ENCODE measurements at regions not wholly inside any gene's neighbourhood (a gene's known extent, or its start where the extent isn't known, plus 50 kb on each side); places are given as distances from the start of the nearest gene placed in this dataset.

- no peak for TF ChIP-seq CTCF (IDR thresholded peaks at IDR 0.05)
- TF ChIP-seq, protein P1, sequence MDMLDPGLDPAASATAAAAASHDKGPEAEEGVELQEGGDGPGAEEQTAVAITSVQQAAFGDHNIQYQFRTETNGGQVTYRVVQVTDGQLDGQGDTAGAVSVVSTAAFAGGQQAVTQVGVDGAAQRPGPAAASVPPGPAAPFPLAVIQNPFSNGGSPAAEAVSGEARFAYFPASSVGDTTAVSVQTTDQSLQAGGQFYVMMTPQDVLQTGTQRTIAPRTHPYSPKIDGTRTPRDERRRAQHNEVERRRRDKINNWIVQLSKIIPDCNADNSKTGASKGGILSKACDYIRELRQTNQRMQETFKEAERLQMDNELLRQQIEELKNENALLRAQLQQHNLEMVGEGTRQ (IDR thresholded peaks at IDR 0.05; ENCODE audit: borderline replicate concordance, low read depth, low read length) = no peak
- TF ChIP-seq FOSL2 (IDR thresholded peaks at IDR 0.05; ENCODE audit: borderline replicate concordance, low read depth) = no peak
- no peak for TF ChIP-seq EZH2phosphoT487 (IDR thresholded peaks at IDR 0.05; ENCODE audit: borderline replicate concordance, low read depth)
- TF ChIP-seq SMC3 (IDR thresholded peaks at IDR 0.05; ENCODE audit: low read depth, low read length) = no peak
These were observed 97.8 kb downstream of the CLDN1 start (continued) for GRCh38 chr3:190224456-190224855.

- Histone ChIP-seq H3K9me2 (no peaks in the 10 kb centered on the region), H3K27me3 (ENCODE audit: insufficient read depth) (no peaks in the 10 kb centered on the region), H4K20me1 (ENCODE audit: insufficient read depth) (no peaks in the 10 kb centered on the region), H3K9me3 (no peaks in the 10 kb centered on the region), H3K4me1 (ENCODE audit: control insufficient read depth in 1 of 2, insufficient read depth in 2 of 2, low read depth in 1 of 2, low read length in 1 of 2) (no peaks in the 10 kb centered on the region), H3K36me3 (replicated peaks in 1 of 2; ENCODE audit: control insufficient read depth in 1 of 2, insufficient read depth in 2 of 2, low read length in 1 of 2) (no peaks in the 10 kb centered on the region), H3K9ac (no peak overlapping the region), H2AFZ (ENCODE audit: low read depth) (no peak overlapping the region), H3K4me3 (ENCODE audit: low read depth in 2 of 2, low read length in 1 of 2) (no peak overlapping the region), H3K79me2 (ENCODE audit: insufficient read depth) (no peaks in the 10 kb centered on the region), H3K27ac (ENCODE audit: low read depth in 2 of 2, low read length in 1 of 2) (no peak overlapping the region), H3F3A (replicated peaks; ENCODE audit: insufficient read depth) (no peaks in the 10 kb centered on the region), H3K4me2 (no peak overlapping the region)
- ChIA-PET POLR2A (no interaction called here), CTCF (interaction anchor here (0.7 to 1.6 kb wide), 2 partner anchors 191 to 262 kb away, joined by 3 to 6 read pairs; no protein-coding TSS in a partner anchor)
- WGBS (ENCODE audit: low lambda C conversion rate) = 31% methylated on average over 3 of the region's 4 CpGs
- TF ChIP-seq FOXM1 (IDR thresholded peaks at IDR 0.05; ENCODE audit: low read depth) (no peak), FOXJ3 (CRISPR knock-in tag; IDR thresholded peaks at IDR 0.05) (no peak), RCOR1 (IDR thresholded peaks at IDR 0.05; ENCODE audit: low read length) (no peak), ZBTB33 (IDR thresholded peaks at IDR 0.05; ENCODE audit: borderline replicate concordance, low read depth) (no peak), RFX5 (IDR thresholded peaks at IDR 0.05; ENCODE audit: low read length) (no peak), FOSL2 (IDR thresholded peaks at IDR 0.05; ENCODE audit: borderline replicate concordance, low read depth) (no peak), MEF2A (IDR thresholded peaks at IDR 0.05; ENCODE audit: borderline replicate concordance, low read depth) (no peak), PBX3 (IDR thresholded peaks at IDR 0.05) (no peak), TCF12 (IDR thresholded peaks at IDR 0.05) (no peak), CTCF (IDR thresholded peaks at IDR 0.05) (no peak), MXI1 (IDR thresholded peaks at IDR 0.05; ENCODE audit: low read depth, low read length) (no peak), NRF1 (IDR thresholded peaks at IDR 0.05; ENCODE audit: low read depth, low read length) (no peak), SMC3 (IDR thresholded peaks at IDR 0.05; ENCODE audit: low read depth, low read length) (no peak), TEAD4 (IDR thresholded peaks at IDR 0.05; ENCODE audit: borderline replicate concordance, insufficient read depth) (no peak), USF1 (IDR thresholded peaks at IDR 0.05; ENCODE audit: borderline replicate concordance, low read depth) (no peak), RXRA (IDR thresholded peaks at IDR 0.05; ENCODE audit: borderline replicate concordance, low read depth) (no peak)
- TF ChIP-seq, protein P2, sequence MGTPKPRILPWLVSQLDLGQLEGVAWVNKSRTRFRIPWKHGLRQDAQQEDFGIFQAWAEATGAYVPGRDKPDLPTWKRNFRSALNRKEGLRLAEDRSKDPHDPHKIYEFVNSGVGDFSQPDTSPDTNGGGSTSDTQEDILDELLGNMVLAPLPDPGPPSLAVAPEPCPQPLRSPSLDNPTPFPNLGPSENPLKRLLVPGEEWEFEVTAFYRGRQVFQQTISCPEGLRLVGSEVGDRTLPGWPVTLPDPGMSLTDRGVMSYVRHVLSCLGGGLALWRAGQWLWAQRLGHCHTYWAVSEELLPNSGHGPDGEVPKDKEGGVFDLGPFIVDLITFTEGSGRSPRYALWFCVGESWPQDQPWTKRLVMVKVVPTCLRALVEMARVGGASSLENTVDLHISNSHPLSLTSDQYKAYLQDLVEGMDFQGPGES (IDR thresholded peaks at IDR 0.05; ENCODE audit: low read depth, low read length) = no peak
- DNase-seq = no peak
These were observed 99.3 kb downstream of the CLDN1 start for GRCh38 chr3:190222916-190223315.

All from SK-N-SH (cell line).